Peyer's patch (tissue), 4 donors: ENCODE measurements at regions not wholly inside any gene's neighbourhood (a gene's known extent, or its start where the extent isn't known, plus 50 kb on each side); places are given as distances from the start of the nearest gene placed in this dataset.

Experiments used
- POLR2A ChIP-seq, 2 donors: fragments of 450-650 bp; IDR thresholded peaks; one replicate each; pipeline ENCODE4 v1.5.1; 2017; ENCODE audit warnings: antibody characterized with exemption in 2 of 2, mild to moderate bottlenecking in 2 of 2, moderate library complexity in 2 of 2
- TF ChIP-seq, protein P1 (sequence below), 6 experiments: fragments of 450-650 bp in 4 of 6; fragments of 200-600 bp in 2 of 6; sonication (generic) in 1 of 6; IDR thresholded peaks; one replicate each; pipeline ENCODE4 v1.5.1; 2017 to 2019; ENCODE audit warnings: antibody characterized with exemption in 6 of 6, mild to moderate bottlenecking in 3 of 6, moderate library complexity in 1 of 6

DNA sequence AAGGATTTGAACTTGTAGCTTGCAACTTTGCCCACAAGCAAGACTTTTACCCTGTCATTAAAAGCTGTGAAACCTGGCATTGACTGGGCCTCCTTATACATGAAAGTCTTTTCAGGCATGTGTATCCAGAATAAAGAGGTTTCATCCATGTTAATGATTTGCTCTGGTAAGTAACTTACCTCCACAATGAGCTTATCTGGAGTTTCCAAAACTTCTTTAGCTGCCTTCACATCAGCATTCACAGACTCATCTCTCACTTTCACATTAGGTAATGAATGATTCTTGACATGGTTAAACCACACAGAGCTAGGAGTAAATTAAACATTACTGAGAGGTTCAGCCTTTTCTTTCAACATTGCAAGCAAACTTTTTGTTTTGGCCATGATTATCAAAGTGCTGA, 234.4 kb upstream of the CLEC14A start:
- TF ChIP-seq, protein P1, sequence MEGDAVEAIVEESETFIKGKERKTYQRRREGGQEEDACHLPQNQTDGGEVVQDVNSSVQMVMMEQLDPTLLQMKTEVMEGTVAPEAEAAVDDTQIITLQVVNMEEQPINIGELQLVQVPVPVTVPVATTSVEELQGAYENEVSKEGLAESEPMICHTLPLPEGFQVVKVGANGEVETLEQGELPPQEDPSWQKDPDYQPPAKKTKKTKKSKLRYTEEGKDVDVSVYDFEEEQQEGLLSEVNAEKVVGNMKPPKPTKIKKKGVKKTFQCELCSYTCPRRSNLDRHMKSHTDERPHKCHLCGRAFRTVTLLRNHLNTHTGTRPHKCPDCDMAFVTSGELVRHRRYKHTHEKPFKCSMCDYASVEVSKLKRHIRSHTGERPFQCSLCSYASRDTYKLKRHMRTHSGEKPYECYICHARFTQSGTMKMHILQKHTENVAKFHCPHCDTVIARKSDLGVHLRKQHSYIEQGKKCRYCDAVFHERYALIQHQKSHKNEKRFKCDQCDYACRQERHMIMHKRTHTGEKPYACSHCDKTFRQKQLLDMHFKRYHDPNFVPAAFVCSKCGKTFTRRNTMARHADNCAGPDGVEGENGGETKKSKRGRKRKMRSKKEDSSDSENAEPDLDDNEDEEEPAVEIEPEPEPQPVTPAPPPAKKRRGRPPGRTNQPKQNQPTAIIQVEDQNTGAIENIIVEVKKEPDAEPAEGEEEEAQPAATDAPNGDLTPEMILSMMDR (IDR thresholded peaks at IDR 0.05) = no peak
- no peak for TF ChIP-seq POLR2A (IDR thresholded peaks at IDR 0.05)
